Osteocyte (in vitro differentiated cells): ENCODE measurements at regions not wholly inside any gene's neighbourhood (a gene's known extent, or its start where the extent isn't known, plus 50 kb on each side); places are given as distances from the start of the nearest gene placed in this dataset.
"Not testable (repeated sequence)": the region's sequence is repeated elsewhere in the genome, so short reads cannot be mapped to it uniquely, and the experiment has no call there.

ENCODE experiments used
- DNase-seq: peaks from one replicate; pipeline ENCODE4 v3.0.0; 2021; ENCODE audit warnings: mixed read lengths; ENCODE audit not compliant: unreplicated experiment; ENCODE audit errors: extremely low spot score
- H3K27ac Mint-ChIP-seq: one replicate; pipeline ENCODE4 v1.8.0; 2021; ENCODE audit warnings: mild to moderate bottlenecking, mixed read lengths; ENCODE audit not compliant: unreplicated experiment
- H3K27me3 Mint-ChIP-seq: one replicate; pipeline ENCODE4 v1.8.0; 2021; ENCODE audit warnings: mixed read lengths; ENCODE audit not compliant: unreplicated experiment
- H3K36me3 Mint-ChIP-seq: one replicate; pipeline ENCODE4 v1.8.0; 2021; ENCODE audit warnings: mixed read lengths; ENCODE audit not compliant: unreplicated experiment
- H3K4me1 Mint-ChIP-seq: one replicate; pipeline ENCODE4 v1.8.0; 2021; ENCODE audit warnings: mixed read lengths; ENCODE audit not compliant: unreplicated experiment
- H3K4me3 Mint-ChIP-seq: one replicate; pipeline ENCODE4 v1.8.0; 2021; ENCODE audit warnings: mild to moderate bottlenecking, moderate library complexity, mixed read lengths; ENCODE audit not compliant: unreplicated experiment
- H3K9me3 Mint-ChIP-seq: one replicate; pipeline ENCODE4 v1.8.0; 2021; ENCODE audit warnings: mixed read lengths; ENCODE audit not compliant: unreplicated experiment
- CTCF ChIP-seq: fragments of 200-600 bp; sonication (generic); IDR thresholded peaks from 2 replicates; pipeline ENCODE4 v1.5.0; 2021; ENCODE audit warnings: antibody characterized with exemption, mild to moderate bottlenecking, moderate library complexity

DNA sequence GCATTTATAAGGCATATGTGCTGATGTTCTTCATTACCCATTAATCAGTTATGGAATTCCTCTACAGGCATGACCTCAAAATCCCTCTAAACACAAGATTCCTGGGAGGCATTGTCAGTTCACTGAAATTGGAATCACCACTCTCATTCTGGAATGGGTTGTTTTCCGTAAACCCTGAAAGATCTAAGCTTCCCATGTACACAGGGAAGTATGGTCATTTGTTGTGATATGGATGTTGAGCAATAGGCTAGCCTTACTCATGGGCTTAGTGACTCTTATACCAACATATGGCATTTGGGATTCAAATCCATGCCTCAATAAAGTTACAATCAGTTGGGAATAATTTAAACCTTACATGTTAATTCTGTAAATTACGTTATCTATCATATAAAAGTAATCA, 258.0 kb downstream of the XPNPEP1 start:
- TF ChIP-seq CTCF = no peak
- H3K4me1 Mint-ChIP-seq = no peaks in the 10 kb centered on the region
- H3K4me3 Mint-ChIP-seq = no peak overlapping the region
- H3K27me3 Mint-ChIP-seq = peaks cover 3% of the 10 kb centered on the region
- no peaks in the 10 kb centered on the region for H3K36me3 Mint-ChIP-seq
- H3K27ac Mint-ChIP-seq = no peak overlapping the region
- peaks cover under 1% of the 10 kb centered on the region for H3K9me3 Mint-ChIP-seq
- DNase-seq = no peak

DNA sequence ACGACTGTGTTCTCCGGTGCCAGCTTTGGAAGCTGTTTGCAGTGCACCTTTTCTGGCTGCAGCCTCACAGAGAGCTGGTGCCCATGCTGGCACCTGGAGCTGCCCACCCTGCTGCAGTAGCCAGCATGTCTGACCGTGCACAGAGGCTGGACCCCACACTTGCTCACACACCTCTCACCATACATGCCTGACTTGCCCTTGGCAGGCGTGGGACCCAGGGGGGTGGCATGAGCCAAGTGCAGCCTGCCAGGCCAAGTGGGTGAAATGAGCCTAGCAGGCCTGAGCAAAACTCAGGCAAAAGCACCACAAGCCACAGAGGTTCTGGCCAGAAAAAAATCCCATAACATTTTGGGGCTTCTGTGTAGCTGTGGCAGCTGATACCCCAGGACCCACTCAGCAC, 258.8 kb downstream of the XPNPEP1 start:
- H3K27me3 Mint-ChIP-seq = peaks cover 1% of the 10 kb centered on the region
- H3K9me3 Mint-ChIP-seq = peaks cover 7% of the 10 kb centered on the region
- no peak for TF ChIP-seq CTCF
- H3K4me3 Mint-ChIP-seq = no peak overlapping the region
- no peaks in the 10 kb centered on the region for H3K4me1 Mint-ChIP-seq
- DNase-seq = no peak
- no peaks in the 10 kb centered on the region for H3K36me3 Mint-ChIP-seq
- no peak overlapping the region for H3K27ac Mint-ChIP-seq

GRCh38 chr10:109663122-109663521, 260.2 kb downstream of the XPNPEP1 start:
- no peak overlapping the region for H3K27ac Mint-ChIP-seq
- H3K27me3 Mint-ChIP-seq = no peaks in the 10 kb centered on the region
- H3K4me3 Mint-ChIP-seq = no peak overlapping the region
- TF ChIP-seq CTCF = no peak
- no peak for DNase-seq
- H3K4me1 Mint-ChIP-seq = no peaks in the 10 kb centered on the region
- no peaks in the 10 kb centered on the region for H3K36me3 Mint-ChIP-seq
- H3K9me3 Mint-ChIP-seq = peaks cover 7% of the 10 kb centered on the region

GRCh38 chr10:109652612-109653011, 270.7 kb downstream of the XPNPEP1 start:
- not testable (repeated sequence) for H3K27ac Mint-ChIP-seq, H3K4me1 Mint-ChIP-seq, H3K27me3 Mint-ChIP-seq, H3K4me3 Mint-ChIP-seq, DNase-seq, H3K9me3 Mint-ChIP-seq, H3K36me3 Mint-ChIP-seq

DNA sequence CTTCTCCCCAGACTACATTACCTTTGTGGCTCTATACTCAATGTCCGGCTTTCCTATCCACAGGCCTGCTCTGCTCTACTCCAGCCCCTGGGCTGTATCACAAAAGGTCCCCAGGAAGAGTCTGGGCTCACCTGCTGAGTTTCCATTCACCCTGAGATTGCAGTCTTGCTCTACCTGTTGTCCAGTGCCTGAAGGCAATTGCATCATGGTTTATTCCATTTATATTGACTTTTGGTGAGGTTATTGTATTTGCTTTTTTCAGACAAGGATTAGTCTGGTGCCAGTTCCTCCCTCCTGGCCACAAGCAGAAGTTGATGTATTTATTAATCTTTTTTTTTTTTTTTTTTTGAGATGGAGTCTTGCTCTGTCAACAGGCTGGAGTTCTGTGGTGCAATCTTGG, 273.1 kb downstream of the XPNPEP1 start:
- no peak for TF ChIP-seq CTCF
- Mint-ChIP-seq H3K9me3 (peaks cover 5% of the 10 kb centered on the region), H3K4me1 (no peaks in the 10 kb centered on the region), H3K27me3 (no peaks in the 10 kb centered on the region), H3K27ac (no peak overlapping the region), H3K36me3 (no peaks in the 10 kb centered on the region), H3K4me3 (no peak overlapping the region)
- no peak for DNase-seq

- Mint-ChIP-seq H3K36me3 (no peaks in the 10 kb centered on the region), H3K27ac (no peak overlapping the region), H3K4me3 (no peak overlapping the region), H3K9me3 (peaks cover 5% of the 10 kb centered on the region), H3K4me1 (no peaks in the 10 kb centered on the region), H3K27me3 (no peaks in the 10 kb centered on the region)
- TF ChIP-seq CTCF = no peak
- no peak for DNase-seq
These were observed 275.7 kb downstream of the XPNPEP1 start for GRCh38 chr10:109647627-109648026.
